Neutrophil (primary cell): ENCODE measurements at regions not wholly inside any gene's neighbourhood (a gene's known extent, or its start where the extent isn't known, plus 50 kb on each side); places are given as distances from the start of the nearest gene placed in this dataset.

Source experiments
- H3K27ac ChIP-seq: fragments of 200-600 bp; sonication (generic); 2 replicates; pipeline ENCODE4 v1.5.1; 2016; ENCODE audit warnings: mild to moderate bottlenecking, moderate library complexity
- H3K27me3 ChIP-seq: fragments of 200-600 bp; sonication (generic); 2 replicates; pipeline ENCODE4 v1.6.0; 2016; ENCODE audit warnings: mild to moderate bottlenecking
- H3K36me3 ChIP-seq: fragments of 200-600 bp; sonication (generic); 2 replicates; pipeline ENCODE4 v1.5.1; 2017
- H3K4me1 ChIP-seq, 2 experiments: fragments of 200-600 bp in 1 of 2; sonication (generic) in 1 of 2; 1 replicate in 1 of 2; 2 replicates in 1 of 2; pipeline versions ENCODE4 v1.5.1 to v1.6.1; 2013 to 2016; ENCODE audit warnings: low read depth in 1 of 2, low read length in 1 of 2, mild to moderate bottlenecking in 1 of 2, moderate library complexity in 1 of 2; ENCODE audit not compliant: control insufficient read depth in 1 of 2, insufficient read depth in 1 of 2
- H3K4me3 ChIP-seq, 2 experiments: fragments of 200-600 bp in 1 of 2; sonication (generic) in 1 of 2; 1 replicate in 1 of 2; 2 replicates in 1 of 2; pipeline ENCODE4 v1.5.1; 2013 to 2016; ENCODE audit warnings: low read depth in 1 of 2, low read length in 1 of 2, mild to moderate bottlenecking in 1 of 2, moderate library complexity in 1 of 2
- H3K9me3 ChIP-seq: fragments of 200-600 bp; sonication (generic); 2 replicates; pipeline ENCODE4 v1.5.1; 2016
- TF ChIP-seq, protein P1 (sequence below): fragments of 200-600 bp; sonication (generic); IDR thresholded peaks from 2 replicates; pipeline ENCODE4 v1.5.1; 2016; ENCODE audit warnings: antibody characterized with exemption

- no peaks in the 10 kb centered on the region for H3K4me1 ChIP-seq
- H3K4me3 ChIP-seq: no peak overlapping the region
- H3K27me3 ChIP-seq: no peaks in the 10 kb centered on the region
- no peaks in the 10 kb centered on the region for H3K36me3 ChIP-seq
- H3K9me3 ChIP-seq: no peaks in the 10 kb centered on the region
- TF ChIP-seq, protein P1, sequence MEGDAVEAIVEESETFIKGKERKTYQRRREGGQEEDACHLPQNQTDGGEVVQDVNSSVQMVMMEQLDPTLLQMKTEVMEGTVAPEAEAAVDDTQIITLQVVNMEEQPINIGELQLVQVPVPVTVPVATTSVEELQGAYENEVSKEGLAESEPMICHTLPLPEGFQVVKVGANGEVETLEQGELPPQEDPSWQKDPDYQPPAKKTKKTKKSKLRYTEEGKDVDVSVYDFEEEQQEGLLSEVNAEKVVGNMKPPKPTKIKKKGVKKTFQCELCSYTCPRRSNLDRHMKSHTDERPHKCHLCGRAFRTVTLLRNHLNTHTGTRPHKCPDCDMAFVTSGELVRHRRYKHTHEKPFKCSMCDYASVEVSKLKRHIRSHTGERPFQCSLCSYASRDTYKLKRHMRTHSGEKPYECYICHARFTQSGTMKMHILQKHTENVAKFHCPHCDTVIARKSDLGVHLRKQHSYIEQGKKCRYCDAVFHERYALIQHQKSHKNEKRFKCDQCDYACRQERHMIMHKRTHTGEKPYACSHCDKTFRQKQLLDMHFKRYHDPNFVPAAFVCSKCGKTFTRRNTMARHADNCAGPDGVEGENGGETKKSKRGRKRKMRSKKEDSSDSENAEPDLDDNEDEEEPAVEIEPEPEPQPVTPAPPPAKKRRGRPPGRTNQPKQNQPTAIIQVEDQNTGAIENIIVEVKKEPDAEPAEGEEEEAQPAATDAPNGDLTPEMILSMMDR: no peak
- no peak overlapping the region for H3K27ac ChIP-seq
Observed at GRCh38 chr12:127294651-127295210, 972.2 kb upstream of the TMEM132C start.

- Histone ChIP-seq H3K36me3 (no peaks in the 10 kb centered on the region), H3K27me3 (no peaks in the 10 kb centered on the region), H3K27ac (no peak overlapping the region), H3K9me3 (no peaks in the 10 kb centered on the region), H3K4me1 (no peaks in the 10 kb centered on the region), H3K4me3 (no peak overlapping the region)
- TF ChIP-seq, protein P1: no peak
Observed at GRCh38 chr12:127295630-127296029, 971.3 kb upstream of the TMEM132C start.

DNA sequence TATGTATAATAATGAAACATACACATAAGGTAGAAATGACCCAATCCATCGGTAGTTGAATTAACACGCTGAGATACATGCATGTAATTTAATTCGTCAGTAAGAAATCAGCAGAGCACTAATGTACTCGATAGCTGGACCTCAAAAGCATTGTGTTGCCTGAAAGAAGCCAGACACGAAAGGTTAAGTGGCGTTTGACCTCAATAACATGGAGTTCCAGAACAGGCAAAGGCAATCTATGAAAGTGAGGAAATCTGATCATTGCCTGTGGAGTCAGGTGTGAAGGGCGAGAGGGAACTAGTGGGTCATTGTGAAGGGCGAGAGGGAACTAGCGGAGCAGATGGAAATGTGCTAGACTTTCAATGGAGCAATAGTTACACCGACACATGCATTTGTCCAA is 970.4 kb upstream of the TMEM132C start:
- TF ChIP-seq, protein P1: no peak
- Histone ChIP-seq H3K27ac (no peak overlapping the region), H3K36me3 (no peaks in the 10 kb centered on the region), H3K4me3 (no peak overlapping the region), H3K27me3 (no peaks in the 10 kb centered on the region), H3K9me3 (no peaks in the 10 kb centered on the region), H3K4me1 (no peaks in the 10 kb centered on the region)

DNA sequence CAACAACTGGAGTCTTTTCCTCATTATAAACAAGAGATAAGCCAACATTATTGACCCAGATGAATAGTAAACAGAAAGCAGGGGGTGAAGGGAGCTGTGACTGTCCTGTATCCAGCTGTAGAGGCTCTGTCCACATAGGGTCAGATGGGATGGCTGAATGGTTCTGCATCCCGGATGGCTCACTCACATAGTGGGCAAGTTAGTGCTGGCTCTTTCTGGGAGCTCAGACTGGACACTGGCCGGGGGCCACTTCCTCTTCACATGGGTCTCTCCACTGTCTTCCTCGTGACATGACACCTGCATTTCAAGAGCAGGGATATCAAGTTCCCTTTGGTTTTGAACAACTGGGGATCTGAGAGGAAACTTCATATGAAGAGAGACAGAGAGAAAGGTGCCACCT is 969.6 kb upstream of the TMEM132C start:
- Histone ChIP-seq H3K27me3 (no peaks in the 10 kb centered on the region), H3K36me3 (no peaks in the 10 kb centered on the region), H3K4me3 (no peak overlapping the region), H3K9me3 (no peaks in the 10 kb centered on the region), H3K27ac (no peak overlapping the region), H3K4me1 (no peaks in the 10 kb centered on the region)
- TF ChIP-seq, protein P1: no peak

- Histone ChIP-seq H3K36me3 (no peaks in the 10 kb centered on the region), H3K4me3 (no peak overlapping the region), H3K27me3 (no peaks in the 10 kb centered on the region), H3K27ac (no peak overlapping the region), H3K4me1 (no peaks in the 10 kb centered on the region), H3K9me3 (no peaks in the 10 kb centered on the region)
- TF ChIP-seq, protein P1: no peak
Observed at GRCh38 chr12:127300075-127300474, 966.9 kb upstream of the TMEM132C start.

DNA sequence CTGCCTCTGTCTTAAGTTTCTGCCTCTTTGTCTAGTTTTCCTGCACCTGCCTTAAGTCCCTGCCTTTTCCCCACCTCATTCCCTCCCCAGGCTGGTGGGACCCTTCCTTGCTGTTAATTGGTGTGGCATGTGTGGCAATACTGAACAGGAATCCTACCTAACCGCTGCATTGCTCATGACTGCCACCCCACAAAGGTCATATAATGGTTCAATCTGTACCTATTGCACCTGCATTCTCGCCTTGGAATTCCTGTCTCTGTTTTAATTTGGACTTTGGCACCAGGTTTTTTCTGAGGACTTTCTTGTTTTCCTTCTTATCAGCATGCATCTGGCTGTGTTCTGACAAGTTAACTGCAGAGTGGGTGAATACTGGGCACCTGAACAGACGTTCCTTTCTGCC is 966.2 kb upstream of the TMEM132C start:
- H3K4me3 ChIP-seq: no peak overlapping the region
- H3K27me3 ChIP-seq: no peaks in the 10 kb centered on the region
- H3K4me1 ChIP-seq: no peaks in the 10 kb centered on the region
- H3K36me3 ChIP-seq: no peaks in the 10 kb centered on the region
- H3K9me3 ChIP-seq: no peaks in the 10 kb centered on the region
- TF ChIP-seq, protein P1: no peak
- no peak overlapping the region for H3K27ac ChIP-seq
